Calu3 (cell line): ENCODE measurements at regions not wholly inside any gene's neighbourhood (a gene's known extent, or its start where the extent isn't known, plus 50 kb on each side); places are given as distances from the start of the nearest gene placed in this dataset.

Experiments
- BruUV-seq: library from RNA; stranded (reverse); fragments of 400-500 nt; replicated peaks from 2 replicates; lab custom pipeline; 2021; lab: Mats Ljungman, UMichigan
- CTCF ChIA-PET: fragments of 300-600 bp; sonication (Branson Sonifier 250); formaldehyde crosslinking; loops from one replicate; lab custom pipeline; 2022; ENCODE audit warnings: antibody characterized with exemption; lab: Charles Lee
- DNase-seq: peaks from one replicate; pipeline ENCODE4 v3.0.0; 2022
- H3K27ac Mint-ChIP-seq: one replicate; pipeline ENCODE4 v1.8.0; 2022; ENCODE audit warnings: mixed read lengths; ENCODE audit not compliant: unreplicated experiment
- H3K27me3 Mint-ChIP-seq: one replicate; pipeline ENCODE4 v1.8.0; 2022; ENCODE audit warnings: mixed read lengths; ENCODE audit not compliant: unreplicated experiment
- H3K36me3 Mint-ChIP-seq: one replicate; pipeline ENCODE4 v1.8.0; 2022; ENCODE audit warnings: mild to moderate bottlenecking, moderate library complexity, mixed read lengths; ENCODE audit not compliant: insufficient read depth, unreplicated experiment
- H3K4me1 Mint-ChIP-seq: one replicate; pipeline ENCODE4 v1.8.0; 2022; ENCODE audit warnings: mild to moderate bottlenecking, low read depth, mixed read lengths; ENCODE audit not compliant: unreplicated experiment
- H3K4me3 Mint-ChIP-seq: one replicate; pipeline ENCODE4 v1.8.0; 2022; ENCODE audit warnings: mild to moderate bottlenecking, low read depth, moderate library complexity, mixed read lengths; ENCODE audit not compliant: unreplicated experiment
- H3K9me3 Mint-ChIP-seq: one replicate; pipeline ENCODE4 v1.8.0; 2022; ENCODE audit warnings: low read depth, mixed read lengths; ENCODE audit not compliant: unreplicated experiment
- CTCF ChIP-seq: fragments of 200-600 bp; IDR thresholded peaks from one replicate; pipeline ENCODE4 v1.8.0; 2022; ENCODE audit warnings: antibody characterized with exemption; ENCODE audit not compliant: unreplicated experiment
- intact Hi-C: fragments of 100-400 bp; cut with micrococcal nuclease; formaldehyde crosslinking; loops from one replicate; pipeline ENCODE4 v1.10.0; 2022; ENCODE audit not compliant: unreplicated experiment

GRCh38 chr2:180268006-180268405 is 260.9 kb upstream of the CWC22 start:
- intact Hi-C loops = no loop called here
- no peak for DNase-seq
- no TSS peak for BruUV-seq
- H3K36me3 Mint-ChIP-seq = no peaks in the 10 kb centered on the region
- no peak overlapping the region for H3K4me3 Mint-ChIP-seq
- H3K27ac Mint-ChIP-seq = no peak overlapping the region
- CTCF ChIA-PET = no interaction called here
- H3K9me3 Mint-ChIP-seq = peaks cover 5% of the 10 kb centered on the region
- no peaks in the 10 kb centered on the region for H3K27me3 Mint-ChIP-seq
- no peak for TF ChIP-seq CTCF
- no peaks in the 10 kb centered on the region for H3K4me1 Mint-ChIP-seq

GRCh38 chr2:180261976-180262375 is 254.9 kb upstream of the CWC22 start:
- no peaks in the 10 kb centered on the region for H3K27me3 Mint-ChIP-seq
- no peaks in the 10 kb centered on the region for H3K36me3 Mint-ChIP-seq
- H3K4me1 Mint-ChIP-seq = peaks cover 7% of the 10 kb centered on the region
- no peak overlapping the region for H3K27ac Mint-ChIP-seq
- H3K9me3 Mint-ChIP-seq = no peaks in the 10 kb centered on the region
- intact Hi-C loops = no loop called here
- no peak overlapping the region for H3K4me3 Mint-ChIP-seq
- TF ChIP-seq CTCF = no peak
- DNase-seq = no peak
- no TSS peak for BruUV-seq
- CTCF ChIA-PET = no interaction called here

GRCh38 chr2:180258579-180258978 is 251.5 kb upstream of the CWC22 start:
- DNase-seq = no peak
- intact Hi-C loops = no loop called here
- Mint-ChIP-seq H3K4me1 (peaks cover 16% of the 10 kb centered on the region), H3K36me3 (no peaks in the 10 kb centered on the region), H3K9me3 (no peaks in the 10 kb centered on the region), H3K4me3 (no peak overlapping the region), H3K27ac (no peak overlapping the region), H3K27me3 (no peaks in the 10 kb centered on the region)
- CTCF ChIA-PET = no interaction called here
- no TSS peak for BruUV-seq
- TF ChIP-seq CTCF = no peak

- H3K27ac Mint-ChIP-seq = no peak overlapping the region
- intact Hi-C loops = no loop called here
- no TSS peak for BruUV-seq
- peaks cover 16% of the 10 kb centered on the region for H3K4me1 Mint-ChIP-seq
- TF ChIP-seq CTCF = no peak
- no peak for DNase-seq
- H3K36me3 Mint-ChIP-seq = no peaks in the 10 kb centered on the region
- H3K4me3 Mint-ChIP-seq = no peak overlapping the region
- no peaks in the 10 kb centered on the region for H3K9me3 Mint-ChIP-seq
- CTCF ChIA-PET = interaction anchor here (1.0 kb wide), 1 partner anchor 153 kb away, joined by 4 read pairs; no protein-coding TSS in a partner anchor
- no peaks in the 10 kb centered on the region for H3K27me3 Mint-ChIP-seq
Measured at GRCh38 chr2:180258041-180258537, 251.0 kb upstream of the CWC22 start.
